Activated T-cell treated with anti-CD3 and anti-CD28 coated beads, Interleukin-2, amount 50 U/mL, for 24 hours (primary cell): ENCODE measurements at regions not wholly inside any gene's neighbourhood (a gene's known extent, or its start where the extent isn't known, plus 50 kb on each side); places are given as distances from the start of the nearest gene placed in this dataset.

Experiments
- DNase-seq: peaks from one replicate; pipeline ENCODE4 v3.0.0-alpha.2; 2020
- H3K27ac Mint-ChIP-seq: 2 replicates; pipeline ENCODE4 v1.8.0; 2020; ENCODE audit warnings: mild to moderate bottlenecking, mixed read lengths
- H3K27me3 Mint-ChIP-seq: 2 replicates; pipeline ENCODE4 v1.8.0; 2020; ENCODE audit warnings: mixed read lengths
- H3K36me3 Mint-ChIP-seq: 2 replicates; pipeline ENCODE4 v1.8.0; 2020; ENCODE audit warnings: low read depth, mixed read lengths
- H3K4me1 Mint-ChIP-seq: 2 replicates; pipeline ENCODE4 v1.8.0; 2020; ENCODE audit warnings: low read depth, mixed read lengths
- H3K4me3 Mint-ChIP-seq: 2 replicates; pipeline ENCODE4 v1.8.0; 2020; ENCODE audit warnings: mild to moderate bottlenecking, moderate library complexity, mixed read lengths
- H3K9me3 Mint-ChIP-seq: 2 replicates; pipeline ENCODE4 v1.8.0; 2020; ENCODE audit warnings: mixed read lengths

DNA sequence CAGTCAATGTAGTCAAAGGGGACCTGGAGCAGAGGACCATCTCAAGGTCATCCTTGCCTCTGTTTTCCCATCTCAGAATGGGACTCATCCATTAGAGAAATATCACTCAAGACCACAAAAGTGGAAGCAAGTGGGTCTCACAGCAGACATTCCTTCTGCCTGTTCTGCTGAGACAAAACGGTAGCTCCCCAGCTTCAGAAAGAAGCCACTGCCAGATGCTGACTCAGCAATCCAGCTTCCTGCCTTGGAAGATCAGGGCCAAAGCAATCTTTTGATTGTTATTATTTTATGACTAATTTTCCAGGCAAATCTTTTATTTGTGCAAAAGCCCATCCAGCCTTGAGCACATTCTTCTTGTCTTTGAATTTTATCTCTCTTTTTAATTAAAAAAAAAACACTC, 86.8 kb downstream of the CCT6B start:
- Mint-ChIP-seq H3K27ac (no peak overlapping the region), H3K27me3 (peaks cover 6% of the 10 kb centered on the region), H3K4me1 (peaks cover under 1% of the 10 kb centered on the region), H3K4me3 (no peak overlapping the region), H3K36me3 (no peaks in the 10 kb centered on the region), H3K9me3 (peaks cover 8% of the 10 kb centered on the region)
- DNase-seq: no peak

DNA sequence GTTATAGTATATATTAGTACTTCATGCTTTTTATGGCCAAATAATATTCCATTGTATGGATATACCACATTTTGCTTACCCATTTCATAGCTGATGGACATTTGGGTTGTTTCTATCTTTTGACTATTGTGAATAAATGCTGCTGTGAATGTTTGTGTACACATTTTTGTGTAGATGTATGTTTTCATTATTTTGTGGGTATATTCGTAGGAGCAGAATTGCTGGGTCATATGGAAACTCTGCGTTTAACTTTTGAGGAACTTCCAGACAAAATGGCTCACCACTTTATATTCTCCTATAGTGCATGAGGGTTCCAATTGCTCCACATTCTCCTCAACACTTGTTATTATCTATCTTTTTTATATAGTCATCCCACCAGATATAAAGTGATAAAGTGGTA, 88.6 kb downstream of the CCT6B start:
- no peak overlapping the region for H3K4me3 Mint-ChIP-seq
- H3K27ac Mint-ChIP-seq: no peak overlapping the region
- peaks cover 19% of the 10 kb centered on the region for H3K9me3 Mint-ChIP-seq
- no peak for DNase-seq
- H3K27me3 Mint-ChIP-seq: peaks cover 6% of the 10 kb centered on the region
- H3K4me1 Mint-ChIP-seq: peaks cover 12% of the 10 kb centered on the region
- no peaks in the 10 kb centered on the region for H3K36me3 Mint-ChIP-seq

GRCh38 chr17:34869641-34870040, 91.6 kb downstream of the CCT6B start:
- peaks cover 3% of the 10 kb centered on the region for H3K27me3 Mint-ChIP-seq
- H3K36me3 Mint-ChIP-seq: no peaks in the 10 kb centered on the region
- H3K27ac Mint-ChIP-seq: no peak overlapping the region
- H3K4me3 Mint-ChIP-seq: no peak overlapping the region
- no peak for DNase-seq
- peaks cover 12% of the 10 kb centered on the region for H3K4me1 Mint-ChIP-seq
- peaks cover 19% of the 10 kb centered on the region for H3K9me3 Mint-ChIP-seq

DNA sequence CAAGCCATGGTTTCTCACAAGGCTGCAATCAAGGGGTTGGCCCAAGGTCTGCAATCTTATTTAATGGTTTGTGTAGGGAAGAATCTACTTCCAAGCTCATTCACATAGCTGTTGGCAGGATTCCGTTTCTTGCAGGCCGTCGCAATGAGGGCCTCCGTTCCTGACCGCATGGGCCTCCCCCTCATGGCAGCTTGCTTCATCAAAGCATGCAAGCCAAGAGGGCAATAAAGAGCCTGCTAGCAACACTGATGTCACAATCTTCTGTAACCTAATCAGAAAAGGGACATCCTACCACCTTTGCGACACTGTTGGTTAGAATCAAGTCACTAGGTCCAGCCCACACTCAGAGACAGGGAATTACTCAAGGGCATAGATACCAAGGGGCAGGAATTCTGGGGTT, 95.5 kb downstream of the CCT6B start:
- no peak overlapping the region for H3K4me3 Mint-ChIP-seq
- peaks cover 10% of the 10 kb centered on the region for H3K9me3 Mint-ChIP-seq
- H3K36me3 Mint-ChIP-seq: no peaks in the 10 kb centered on the region
- peaks cover 2% of the 10 kb centered on the region for H3K27me3 Mint-ChIP-seq
- H3K4me1 Mint-ChIP-seq: peaks cover 12% of the 10 kb centered on the region
- DNase-seq: no peak
- no peak overlapping the region for H3K27ac Mint-ChIP-seq

GRCh38 chr17:34862384-34862783, 98.9 kb downstream of the CCT6B start:
- H3K27ac Mint-ChIP-seq: no peak overlapping the region
- peaks cover 16% of the 10 kb centered on the region for H3K4me1 Mint-ChIP-seq
- H3K4me3 Mint-ChIP-seq: no peak overlapping the region
- no peaks in the 10 kb centered on the region for H3K9me3 Mint-ChIP-seq
- H3K27me3 Mint-ChIP-seq: peaks cover 2% of the 10 kb centered on the region
- H3K36me3 Mint-ChIP-seq: no peaks in the 10 kb centered on the region
- DNase-seq: no peak

DNA sequence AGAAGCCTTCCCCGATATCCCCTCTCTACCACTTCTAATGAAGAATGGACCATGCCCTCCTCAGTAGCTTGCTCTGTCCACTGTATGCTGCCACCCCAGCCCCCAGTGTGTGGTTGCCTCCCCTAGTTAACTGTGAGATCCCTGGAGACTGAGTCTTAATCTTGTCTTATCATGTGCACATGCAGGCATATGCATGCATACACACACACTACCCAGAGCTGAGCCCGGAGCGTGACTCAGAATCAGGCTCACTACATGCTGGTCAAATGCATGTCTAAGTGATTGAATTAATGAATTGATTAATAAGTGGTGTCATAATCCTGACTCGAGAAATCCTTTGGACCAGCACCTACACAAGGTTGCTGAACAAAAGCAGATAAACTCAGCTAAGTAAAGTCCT, 99.4 kb downstream of the CCT6B start:
- no peak overlapping the region for H3K27ac Mint-ChIP-seq
- peaks cover 2% of the 10 kb centered on the region for H3K27me3 Mint-ChIP-seq
- DNase-seq: no peak
- H3K4me1 Mint-ChIP-seq: peaks cover 16% of the 10 kb centered on the region
- no peak overlapping the region for H3K4me3 Mint-ChIP-seq
- H3K9me3 Mint-ChIP-seq: no peaks in the 10 kb centered on the region
- H3K36me3 Mint-ChIP-seq: no peaks in the 10 kb centered on the region

GRCh38 chr17:34859652-34860051, 101.6 kb downstream of the CCT6B start:
- Mint-ChIP-seq H3K27me3 (peaks cover 2% of the 10 kb centered on the region), H3K4me1 (peaks cover 16% of the 10 kb centered on the region), H3K9me3 (no peaks in the 10 kb centered on the region), H3K36me3 (no peaks in the 10 kb centered on the region), H3K27ac (peak overlapping the region; percentile 71), H3K4me3 (no peak overlapping the region)
- no peak for DNase-seq

DNA sequence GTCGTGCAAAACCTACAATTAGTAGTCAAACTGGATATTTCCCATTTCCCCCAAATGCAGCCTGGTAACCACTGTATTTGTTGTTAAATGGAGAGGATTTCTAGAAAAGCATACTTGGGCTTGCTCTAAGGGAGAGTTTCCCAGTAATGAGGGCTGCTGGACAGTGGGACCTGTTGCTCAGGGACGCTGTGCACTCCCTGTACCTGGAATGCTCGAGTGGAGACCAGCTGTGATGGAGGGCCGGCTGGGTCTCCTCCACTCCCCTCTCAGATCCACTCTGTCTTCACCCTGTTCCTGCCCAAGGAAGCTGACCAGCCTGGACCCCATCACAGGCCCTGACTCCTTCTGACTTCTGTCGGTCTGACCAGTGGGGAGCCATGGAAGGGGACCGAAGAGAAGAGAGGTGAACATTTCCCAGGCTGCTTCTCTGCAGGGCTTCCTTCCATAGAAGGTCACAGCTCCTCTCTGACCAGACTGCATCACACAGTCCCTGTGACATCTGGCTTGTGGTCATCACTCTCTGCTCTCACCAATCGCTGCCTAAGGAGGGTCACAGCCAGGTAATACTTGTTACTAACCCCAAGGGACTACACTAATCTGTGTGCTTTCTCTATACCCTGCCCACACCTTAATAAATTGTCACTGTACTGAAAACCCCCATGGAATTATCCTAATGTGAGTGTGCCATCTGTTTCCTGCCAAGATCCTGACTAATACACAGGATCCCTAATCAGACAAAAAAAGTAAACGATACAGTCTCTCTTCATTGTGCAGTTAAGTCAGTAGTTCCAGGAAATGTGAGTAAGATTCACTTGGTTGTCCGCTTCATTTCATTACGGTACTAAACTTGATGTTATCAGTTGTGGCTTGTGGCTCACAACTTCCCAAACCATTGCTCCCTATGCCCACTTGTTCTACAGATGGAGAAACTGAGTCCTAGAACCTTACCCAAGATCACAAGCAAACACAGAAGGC, 102.4 kb downstream of the CCT6B start:
- H3K4me1 Mint-ChIP-seq: peaks cover 16% of the 10 kb centered on the region
- no peaks in the 10 kb centered on the region for H3K9me3 Mint-ChIP-seq
- peak overlapping the region; percentile 71 for H3K27ac Mint-ChIP-seq
- H3K36me3 Mint-ChIP-seq: no peaks in the 10 kb centered on the region
- H3K4me3 Mint-ChIP-seq: no peak overlapping the region
- peaks cover 4% of the 10 kb centered on the region for H3K27me3 Mint-ChIP-seq
- DNase-seq: no peak

- H3K36me3 Mint-ChIP-seq: no peaks in the 10 kb centered on the region
- DNase-seq: no peak
- H3K9me3 Mint-ChIP-seq: no peaks in the 10 kb centered on the region
- H3K4me3 Mint-ChIP-seq: no peak overlapping the region
- no peak overlapping the region for H3K27ac Mint-ChIP-seq
- H3K4me1 Mint-ChIP-seq: peaks cover 4% of the 10 kb centered on the region
- H3K27me3 Mint-ChIP-seq: peaks cover 2% of the 10 kb centered on the region
Measured at GRCh38 chr17:34853924-34854323, 107.3 kb downstream of the CCT6B start.

DNA sequence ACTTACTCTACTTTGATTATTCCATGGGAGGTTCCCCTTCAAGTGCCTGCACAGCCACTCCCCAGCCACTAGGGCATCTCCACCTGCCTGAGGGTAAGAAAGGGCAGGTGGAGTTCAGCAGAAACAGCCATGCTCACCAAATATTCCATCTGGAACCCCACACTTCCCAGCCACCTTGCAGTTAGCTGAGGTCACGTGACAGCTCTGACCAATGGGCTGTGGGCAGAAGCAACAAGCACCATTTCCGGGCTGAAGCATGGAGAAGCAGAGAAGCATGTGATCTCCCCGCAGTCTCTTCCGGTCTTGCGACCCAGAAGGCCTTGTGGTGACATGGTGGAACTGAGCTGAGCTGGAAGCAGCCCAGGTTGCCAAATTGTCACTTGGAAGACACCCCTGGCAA, 108.6 kb downstream of the CCT6B start:
- Mint-ChIP-seq H3K4me3 (no peak overlapping the region), H3K27ac (no peak overlapping the region), H3K36me3 (no peaks in the 10 kb centered on the region), H3K9me3 (no peaks in the 10 kb centered on the region), H3K4me1 (no peaks in the 10 kb centered on the region), H3K27me3 (peaks cover 2% of the 10 kb centered on the region)
- no peak for DNase-seq

DNA sequence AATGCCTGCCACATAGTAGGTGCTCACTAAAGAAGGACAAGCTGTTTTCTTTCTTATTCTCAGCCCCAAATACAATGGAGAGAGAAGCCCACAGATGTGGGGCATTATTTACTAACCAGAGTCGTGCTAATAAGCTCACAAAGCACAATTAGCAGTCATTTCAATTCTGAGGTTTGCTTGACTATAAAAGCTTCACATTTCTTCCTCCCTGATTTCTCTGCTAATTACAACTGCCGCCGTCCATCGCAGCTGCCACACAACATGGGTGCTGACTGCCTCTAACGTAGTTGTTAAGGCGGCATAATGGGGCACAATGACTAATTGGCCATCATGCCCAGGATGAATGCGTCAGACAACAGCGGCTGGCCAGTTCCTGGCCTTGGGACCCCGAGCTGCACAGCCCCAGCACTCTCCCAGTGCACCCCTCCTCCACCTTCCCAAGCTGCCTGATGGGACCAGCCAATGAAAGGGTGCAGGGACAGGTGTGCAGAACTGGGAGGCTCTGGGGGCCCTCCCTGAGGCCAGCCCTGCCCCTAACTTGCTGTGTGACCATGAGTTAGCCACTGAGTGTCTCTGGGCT, 109.2 kb downstream of the CCT6B start:
- H3K4me1 Mint-ChIP-seq: no peaks in the 10 kb centered on the region
- H3K9me3 Mint-ChIP-seq: no peaks in the 10 kb centered on the region
- H3K27ac Mint-ChIP-seq: no peak overlapping the region
- H3K27me3 Mint-ChIP-seq: peaks cover 2% of the 10 kb centered on the region
- DNase-seq: no peak
- no peak overlapping the region for H3K4me3 Mint-ChIP-seq
- no peaks in the 10 kb centered on the region for H3K36me3 Mint-ChIP-seq

DNA sequence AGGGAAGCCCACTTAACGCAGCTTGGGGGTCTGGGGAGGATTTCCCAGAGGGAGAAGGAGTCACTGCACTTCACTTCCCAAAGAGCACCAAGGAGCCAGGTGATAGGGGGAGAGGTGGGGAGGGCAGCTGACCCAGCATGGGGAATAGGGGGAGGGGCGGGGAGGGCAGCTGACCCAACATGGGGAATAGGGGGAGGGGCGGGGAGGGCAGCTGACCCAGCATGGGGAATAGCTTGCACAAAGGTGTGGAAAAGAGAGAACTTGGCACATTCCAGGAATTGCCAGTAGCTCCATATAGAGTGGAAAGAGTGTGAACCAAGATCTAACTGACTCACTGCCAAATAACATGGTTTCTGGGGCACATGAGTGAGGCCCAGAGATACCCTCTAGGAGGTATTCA, 110.3 kb downstream of the CCT6B start:
- Mint-ChIP-seq H3K36me3 (no peaks in the 10 kb centered on the region), H3K27ac (no peak overlapping the region), H3K9me3 (no peaks in the 10 kb centered on the region), H3K4me3 (no peak overlapping the region), H3K27me3 (peaks cover 2% of the 10 kb centered on the region), H3K4me1 (no peaks in the 10 kb centered on the region)
- DNase-seq: no peak

DNA sequence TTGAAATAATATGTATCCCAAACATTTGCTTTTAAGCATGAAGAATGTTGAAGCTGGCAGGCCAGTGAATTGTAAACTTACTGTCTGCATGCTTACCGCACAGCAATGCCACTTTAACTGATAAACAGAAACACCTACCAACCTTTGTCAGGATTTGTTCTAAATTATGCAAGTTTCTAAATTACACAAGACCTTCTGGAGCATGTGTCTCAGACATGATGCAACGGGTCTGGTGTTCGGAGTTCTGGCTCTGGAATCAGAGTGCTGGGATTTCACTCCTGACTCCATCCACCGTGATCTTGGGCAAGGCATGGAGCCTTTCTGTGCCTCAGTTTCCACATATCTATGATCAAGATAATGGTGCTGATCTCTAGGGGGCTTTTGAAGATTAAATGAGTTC, 111.2 kb downstream of the CCT6B start:
- Mint-ChIP-seq H3K27ac (no peak overlapping the region), H3K4me3 (no peak overlapping the region)

GRCh38 chr17:34847938-34848337, 113.3 kb downstream of the CCT6B start:
- H3K9me3 Mint-ChIP-seq: no peaks in the 10 kb centered on the region
- no peaks in the 10 kb centered on the region for H3K27me3 Mint-ChIP-seq
- H3K4me1 Mint-ChIP-seq: no peaks in the 10 kb centered on the region
- H3K27ac Mint-ChIP-seq: no peak overlapping the region
- DNase-seq: no peak
- H3K4me3 Mint-ChIP-seq: no peak overlapping the region
- H3K36me3 Mint-ChIP-seq: no peaks in the 10 kb centered on the region

More for the DNA sequence above, 111.2 kb downstream of the CCT6B start:
- no peak for DNase-seq
- H3K9me3 Mint-ChIP-seq: no peaks in the 10 kb centered on the region
- H3K27me3 Mint-ChIP-seq: peaks cover 2% of the 10 kb centered on the region
- H3K36me3 Mint-ChIP-seq: no peaks in the 10 kb centered on the region
- H3K4me1 Mint-ChIP-seq: no peaks in the 10 kb centered on the region

DNA sequence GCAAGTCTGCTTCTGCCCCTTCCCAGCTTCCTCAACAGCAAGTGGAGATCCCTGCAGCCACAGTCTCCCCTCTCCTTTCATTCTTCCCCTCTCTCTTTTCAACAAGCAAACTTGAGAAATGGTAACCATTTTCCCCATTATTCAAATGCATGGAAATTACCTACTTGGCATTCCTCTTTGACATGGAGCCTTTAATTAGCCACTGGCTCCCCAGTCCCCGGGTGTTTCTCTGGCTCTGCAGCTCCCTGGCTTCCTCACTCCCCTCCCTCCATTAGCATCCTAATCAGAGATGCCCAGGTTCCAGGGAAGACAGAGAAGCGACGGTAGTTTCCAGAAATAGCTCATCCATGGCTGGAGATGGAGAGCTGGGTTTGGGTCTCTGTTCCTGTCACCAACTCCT, 116.0 kb downstream of the CCT6B start:
- Mint-ChIP-seq H3K36me3 (no peaks in the 10 kb centered on the region), H3K27me3 (no peaks in the 10 kb centered on the region), H3K9me3 (no peaks in the 10 kb centered on the region), H3K4me3 (no peak overlapping the region), H3K27ac (no peak overlapping the region), H3K4me1 (peaks cover 12% of the 10 kb centered on the region)
- no peak for DNase-seq
